Breast epithelium (tissue), 3 donors: ENCODE measurements at regions not wholly inside any gene's neighbourhood (a gene's known extent, or its start where the extent isn't known, plus 50 kb on each side); places are given as distances from the start of the nearest gene placed in this dataset.

Experiments used
- CTCF ChIP-seq, 3 donors: fragments of 450-650 bp; IDR thresholded peaks; one replicate each; pipeline ENCODE4 v1.5.1; 2016 to 2017; ENCODE audit warnings: antibody characterized with exemption in 3 of 3, mild to moderate bottlenecking in 3 of 3, moderate library complexity in 3 of 3
- POLR2A ChIP-seq: fragments of 450-650 bp; IDR thresholded peaks from one replicate; pipeline ENCODE4 v1.6.1; 2016; ENCODE audit warnings: antibody characterized with exemption, mild to moderate bottlenecking, moderate library complexity
- POLR2AphosphoS5 ChIP-seq, 3 donors: sonication (generic); formaldehyde crosslinking; IDR thresholded peaks; one replicate each; pipeline ENCODE4 v1.6.1; 2017; ENCODE audit warnings: antibody characterized with exemption in 3 of 3

DNA sequence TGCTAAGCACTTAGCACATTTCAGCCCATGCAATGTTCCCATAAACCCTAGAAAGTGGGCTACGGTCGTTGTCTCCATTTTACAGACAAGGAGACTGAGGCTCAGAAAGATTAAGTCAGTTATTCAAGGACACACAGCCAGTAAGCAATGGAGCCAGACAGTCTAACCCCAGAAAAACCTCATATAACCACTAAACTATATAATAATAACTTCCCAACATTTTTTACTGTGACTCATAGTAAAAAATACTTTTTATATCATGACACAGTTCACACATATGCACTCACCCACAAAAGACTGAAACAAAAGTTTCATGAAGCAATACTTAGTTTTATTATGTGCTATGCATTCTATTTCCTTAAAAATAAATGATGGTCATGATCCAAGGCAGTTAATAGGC is 66.2 kb upstream of the EYA2 start:
- TF ChIP-seq CTCF (IDR thresholded peaks at IDR 0.05) = no peak
- TF ChIP-seq POLR2A = no peak
- TF ChIP-seq POLR2AphosphoS5 (IDR thresholded peaks at IDR 0.05) = no peak
